ENCODE measurements at regions not wholly inside any gene's neighbourhood (a gene's known extent, or its start where the extent isn't known, plus 50 kb on each side); places are given as distances from the start of the nearest gene placed in this dataset.

DNA sequence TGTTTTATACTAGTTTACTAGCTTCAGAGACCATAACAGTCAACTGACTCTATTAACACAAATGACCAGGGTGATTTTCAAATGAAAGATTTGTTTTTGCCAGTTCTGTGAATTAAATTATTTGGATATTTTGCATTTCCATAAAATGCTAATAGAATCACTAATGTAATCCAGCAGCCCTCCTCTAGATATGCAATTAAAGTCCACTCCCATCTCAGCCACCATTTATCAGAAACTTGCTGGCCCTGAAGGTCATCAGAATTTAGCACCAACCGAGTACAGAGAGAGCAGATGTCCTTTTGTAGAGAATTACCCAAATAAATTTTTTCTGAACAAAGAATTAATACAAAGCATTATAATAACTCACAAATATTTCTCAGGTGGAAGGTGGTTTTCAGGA is 531.1 kb upstream of the SLIT2 start:
- no peak overlapping the region for H3K4me3 ChIP-seq (replicated peaks; ENCODE audit: insufficient read depth, low read length)
- no peak for DNase-seq (ENCODE audit: low read depth in 1 of 2, low spot score in 1 of 2)
- no peak for TF ChIP-seq POLR2AphosphoS5 (IDR thresholded peaks at IDR 0.05; ENCODE audit: low read depth)
- TF ChIP-seq GABPA (IDR thresholded peaks at IDR 0.05; ENCODE audit: low read depth) = no peak
- H3K27ac ChIP-seq (replicated peaks) = no peak overlapping the region
- H3K27me3 ChIP-seq (ENCODE audit: insufficient read depth, poor library complexity, severe bottlenecking) = no peaks in the 10 kb centered on the region

GRCh38 chr4:19720190-19720589 is 531.5 kb upstream of the SLIT2 start:
- Histone ChIP-seq H3K4me3 (replicated peaks; ENCODE audit: insufficient read depth, low read length) (no peak overlapping the region), H3K27me3 (ENCODE audit: insufficient read depth, poor library complexity, severe bottlenecking) (no peaks in the 10 kb centered on the region), H3K27ac (replicated peaks) (no peak overlapping the region)
- DNase-seq (ENCODE audit: low read depth in 1 of 2, low spot score in 1 of 2) = no peak
- no peak for TF ChIP-seq POLR2AphosphoS5 (IDR thresholded peaks at IDR 0.05; ENCODE audit: low read depth)
- TF ChIP-seq, protein P1, sequence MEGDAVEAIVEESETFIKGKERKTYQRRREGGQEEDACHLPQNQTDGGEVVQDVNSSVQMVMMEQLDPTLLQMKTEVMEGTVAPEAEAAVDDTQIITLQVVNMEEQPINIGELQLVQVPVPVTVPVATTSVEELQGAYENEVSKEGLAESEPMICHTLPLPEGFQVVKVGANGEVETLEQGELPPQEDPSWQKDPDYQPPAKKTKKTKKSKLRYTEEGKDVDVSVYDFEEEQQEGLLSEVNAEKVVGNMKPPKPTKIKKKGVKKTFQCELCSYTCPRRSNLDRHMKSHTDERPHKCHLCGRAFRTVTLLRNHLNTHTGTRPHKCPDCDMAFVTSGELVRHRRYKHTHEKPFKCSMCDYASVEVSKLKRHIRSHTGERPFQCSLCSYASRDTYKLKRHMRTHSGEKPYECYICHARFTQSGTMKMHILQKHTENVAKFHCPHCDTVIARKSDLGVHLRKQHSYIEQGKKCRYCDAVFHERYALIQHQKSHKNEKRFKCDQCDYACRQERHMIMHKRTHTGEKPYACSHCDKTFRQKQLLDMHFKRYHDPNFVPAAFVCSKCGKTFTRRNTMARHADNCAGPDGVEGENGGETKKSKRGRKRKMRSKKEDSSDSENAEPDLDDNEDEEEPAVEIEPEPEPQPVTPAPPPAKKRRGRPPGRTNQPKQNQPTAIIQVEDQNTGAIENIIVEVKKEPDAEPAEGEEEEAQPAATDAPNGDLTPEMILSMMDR (IDR thresholded peaks at IDR 0.05; ENCODE audit: insufficient read depth, low read length) = no peak
- no peak for TF ChIP-seq REST (IDR thresholded peaks at IDR 0.05; ENCODE audit: insufficient replicate concordance, low read depth)
- no peak for TF ChIP-seq SPI1 (IDR thresholded peaks at IDR 0.05; ENCODE audit: borderline replicate concordance, low read depth)
- no peak for TF ChIP-seq GABPA (IDR thresholded peaks at IDR 0.05; ENCODE audit: low read depth)

DNA sequence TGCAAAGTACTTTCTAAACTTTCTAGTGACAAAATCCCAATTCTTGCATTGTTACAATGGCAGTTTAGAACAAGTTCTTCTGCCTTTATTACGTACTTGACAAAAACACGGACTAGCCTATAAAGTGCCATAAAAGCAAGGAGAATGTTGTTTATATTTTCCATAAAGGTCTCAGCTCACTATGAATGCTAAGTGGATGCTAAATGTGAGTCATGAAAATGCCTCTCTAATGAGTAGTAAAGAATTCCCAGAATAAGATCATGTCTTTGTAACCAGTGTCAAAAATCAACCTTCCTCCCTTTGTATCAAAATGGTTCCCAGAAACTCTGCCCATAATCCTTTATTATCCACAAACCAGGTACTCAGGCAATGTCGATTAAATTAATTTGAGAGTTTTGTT is 539.8 kb upstream of the SLIT2 start:
- Histone ChIP-seq H3K27ac (replicated peaks) (no peak overlapping the region), H3K4me3 (replicated peaks; ENCODE audit: insufficient read depth, low read length) (no peak overlapping the region), H3K27me3 (ENCODE audit: insufficient read depth, poor library complexity, severe bottlenecking) (no peaks in the 10 kb centered on the region)
- TF ChIP-seq POLR2AphosphoS5 (IDR thresholded peaks at IDR 0.05; ENCODE audit: low read depth) (no peak), SPI1 (IDR thresholded peaks at IDR 0.05; ENCODE audit: borderline replicate concordance, low read depth) (no peak), GABPA (IDR thresholded peaks at IDR 0.05; ENCODE audit: low read depth) (no peak), REST (IDR thresholded peaks at IDR 0.05; ENCODE audit: insufficient replicate concordance, low read depth) (no peak)
- TF ChIP-seq, protein P1 (IDR thresholded peaks at IDR 0.05; ENCODE audit: insufficient read depth, low read length) = no peak
- no peak for DNase-seq (ENCODE audit: low read depth in 1 of 2, low spot score in 1 of 2)

DNA sequence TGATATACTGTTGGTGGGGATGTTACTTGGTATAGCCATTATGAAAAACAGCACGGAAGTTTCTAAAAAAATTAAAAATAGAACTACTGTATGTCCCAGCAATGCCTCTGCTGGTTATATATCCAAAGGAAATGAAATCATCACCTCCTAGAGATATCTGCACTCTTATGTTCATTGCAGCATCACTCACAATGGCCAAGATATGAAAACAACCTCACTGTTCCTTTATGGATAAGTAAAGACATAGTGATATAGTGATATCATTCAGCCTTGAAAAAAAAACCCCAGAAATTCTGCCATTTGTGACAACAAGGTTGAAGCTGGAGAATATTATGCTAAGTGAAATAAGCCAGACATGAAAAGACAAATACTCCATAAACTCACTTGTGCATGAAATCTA is 543.8 kb upstream of the SLIT2 start:
- no peak for DNase-seq (ENCODE audit: low read depth in 1 of 2, low spot score in 1 of 2)
- TF ChIP-seq, protein P1 (IDR thresholded peaks at IDR 0.05; ENCODE audit: insufficient read depth, low read length) = no peak
- no peak for TF ChIP-seq REST (IDR thresholded peaks at IDR 0.05; ENCODE audit: insufficient replicate concordance, low read depth)
- TF ChIP-seq GABPA (IDR thresholded peaks at IDR 0.05; ENCODE audit: low read depth) = no peak
- no peak for TF ChIP-seq SPI1 (IDR thresholded peaks at IDR 0.05; ENCODE audit: borderline replicate concordance, low read depth)
- TF ChIP-seq POLR2AphosphoS5 (IDR thresholded peaks at IDR 0.05; ENCODE audit: low read depth) = no peak
- no peaks in the 10 kb centered on the region for H3K27me3 ChIP-seq (ENCODE audit: insufficient read depth, poor library complexity, severe bottlenecking)
- H3K27ac ChIP-seq (replicated peaks) = no peak overlapping the region
- H3K4me3 ChIP-seq (replicated peaks; ENCODE audit: insufficient read depth, low read length) = no peak overlapping the region

All from HL-60 (cell line).